HG03045 (cell line): ENCODE measurements at regions not wholly inside any gene's neighbourhood (a gene's known extent, or its start where the extent isn't known, plus 50 kb on each side); places are given as distances from the start of the nearest gene placed in this dataset.
"Not testable (repeated sequence)": the region's sequence is repeated elsewhere in the genome, so short reads cannot be mapped to it uniquely, and the experiment has no call there.

ENCODE experiments used
- ATAC-seq: cut with Tn5 transposase; IDR thresholded peaks from one replicate; pipeline ENCODE4 v1.9.1; 2021; ENCODE audit warnings: mild to moderate bottlenecking, moderate library complexity; ENCODE audit not compliant: unreplicated experiment

DNA sequence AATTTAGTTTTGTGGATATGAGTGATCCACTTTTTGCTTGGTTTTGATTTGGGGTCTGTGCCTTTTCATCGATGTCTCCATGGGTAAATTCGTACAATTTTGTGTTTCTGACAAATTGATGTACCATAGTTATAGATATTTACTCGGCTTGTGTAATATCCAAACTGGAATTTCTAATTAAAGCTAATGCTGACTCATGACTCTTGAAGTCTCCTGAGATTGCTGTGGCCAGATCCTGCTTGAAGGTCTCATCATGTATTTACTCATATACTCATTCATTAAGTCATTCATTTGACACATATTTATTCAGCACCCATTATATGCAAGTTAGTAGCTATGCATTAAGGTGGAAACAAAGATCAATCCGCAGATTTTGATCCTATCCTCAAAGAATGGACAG is 423.2 kb downstream of the RWDD3 start:
- ATAC-seq: no peak

DNA sequence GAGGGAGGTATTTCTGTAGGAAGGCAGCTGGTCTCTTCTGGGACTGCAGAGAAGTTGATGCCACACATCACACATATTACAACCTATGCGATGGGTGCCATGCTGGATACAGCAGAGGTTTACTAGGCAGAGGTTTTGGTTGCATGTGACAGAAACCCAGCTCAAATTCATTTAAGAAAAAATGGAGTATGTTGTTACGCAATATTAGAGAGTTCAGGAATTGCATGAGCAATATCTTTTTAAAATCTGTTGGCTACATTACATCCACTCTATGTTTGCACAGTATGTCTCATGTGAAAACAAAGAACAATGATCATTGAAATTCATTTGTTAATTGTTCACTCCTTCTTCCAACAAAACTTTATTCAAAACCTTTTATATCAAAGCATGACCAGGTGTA is 425.2 kb downstream of the RWDD3 start:
- no peak for ATAC-seq

DNA sequence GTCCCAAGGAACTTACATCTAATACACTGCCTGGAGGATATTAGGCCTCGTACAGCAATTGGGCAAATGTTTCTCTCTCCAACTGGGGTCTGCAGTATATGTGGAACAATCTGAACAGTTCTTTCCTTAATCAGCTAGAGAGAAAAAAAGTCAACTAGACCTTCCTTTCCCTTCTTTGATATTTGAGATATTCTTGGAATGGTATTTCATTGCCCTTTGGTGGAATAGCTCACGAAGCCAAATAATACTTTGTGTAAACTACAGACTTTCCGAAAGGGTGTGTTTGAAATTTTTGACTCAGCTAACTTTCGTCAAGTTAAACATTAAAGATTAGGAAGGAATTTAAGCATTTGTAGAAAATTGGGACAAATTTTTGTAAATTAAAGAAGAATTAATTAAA is 425.6 kb downstream of the RWDD3 start:
- no peak for ATAC-seq

GRCh38 chr1:95660736-95661135 is 426.7 kb downstream of the RWDD3 start:
- ATAC-seq: no peak

- not testable (repeated sequence) for ATAC-seq
These were observed 429.5 kb downstream of the RWDD3 start for GRCh38 chr1:95663530-95663929.

DNA sequence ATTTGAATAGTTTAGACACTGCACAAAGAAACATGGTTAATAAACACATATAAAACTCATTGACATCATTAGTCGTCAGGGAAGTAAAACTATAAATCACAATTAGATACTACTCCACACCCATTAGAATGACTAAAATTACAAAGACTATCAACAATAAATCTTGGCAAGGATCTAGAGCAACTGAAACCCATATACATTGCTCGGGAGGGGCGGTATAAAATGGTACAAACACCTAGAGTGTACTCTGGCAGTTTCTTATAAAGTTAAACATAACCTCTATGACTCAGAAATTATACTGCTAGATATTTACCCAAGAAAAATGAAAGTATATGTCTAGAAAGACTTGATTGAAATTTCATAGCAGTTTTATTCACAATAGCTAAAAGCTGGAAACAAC is 434.2 kb downstream of the RWDD3 start:
- ATAC-seq: no peak

GRCh38 chr1:95669638-95670037 is 435.6 kb downstream of the RWDD3 start:
- not testable (repeated sequence) for ATAC-seq

DNA sequence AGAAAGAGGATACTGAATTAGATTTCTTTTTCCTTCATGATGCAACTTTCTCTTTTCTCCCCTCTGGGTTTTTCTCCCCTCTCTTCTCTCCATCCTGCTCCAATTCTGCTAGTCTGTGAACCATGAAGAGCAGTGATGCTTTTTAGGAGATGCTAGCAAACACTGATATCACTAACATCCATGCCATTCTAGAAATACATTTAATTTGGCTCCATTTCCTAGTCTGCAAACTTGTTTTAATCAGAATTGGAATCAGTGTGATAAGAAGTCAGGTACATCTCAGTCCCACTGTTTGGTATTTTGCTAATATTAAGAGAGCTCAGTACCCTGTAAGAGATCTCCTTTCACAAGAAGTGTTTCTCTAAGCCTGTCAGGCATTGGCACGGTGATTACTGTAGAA is 437.1 kb downstream of the RWDD3 start:
- ATAC-seq: no peak

DNA sequence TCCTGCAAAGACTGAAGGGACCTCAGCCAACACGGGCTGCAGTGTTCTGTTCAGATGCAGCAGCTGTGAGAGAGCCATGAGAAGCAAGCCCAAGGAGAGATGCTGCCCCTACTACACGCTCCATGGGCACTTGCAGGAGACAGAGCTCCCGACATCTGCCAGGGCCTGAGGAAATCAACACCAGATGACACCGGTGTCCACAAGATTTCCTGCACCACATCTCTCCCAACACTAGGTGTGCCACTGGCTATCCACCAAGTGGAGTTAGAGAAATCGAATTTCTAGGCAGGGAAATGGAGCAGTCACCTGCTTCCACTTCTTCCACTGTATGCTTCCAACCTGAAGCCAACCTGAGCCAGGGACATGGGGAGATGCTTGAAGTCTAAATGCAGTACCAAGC is 445.3 kb downstream of the RWDD3 start:
- no peak for ATAC-seq

- no peak for ATAC-seq
These were observed 451.1 kb downstream of the RWDD3 start for GRCh38 chr1:95685081-95685480.

GRCh38 chr1:95686217-95686616 is 452.2 kb downstream of the RWDD3 start:
- no peak for ATAC-seq

DNA sequence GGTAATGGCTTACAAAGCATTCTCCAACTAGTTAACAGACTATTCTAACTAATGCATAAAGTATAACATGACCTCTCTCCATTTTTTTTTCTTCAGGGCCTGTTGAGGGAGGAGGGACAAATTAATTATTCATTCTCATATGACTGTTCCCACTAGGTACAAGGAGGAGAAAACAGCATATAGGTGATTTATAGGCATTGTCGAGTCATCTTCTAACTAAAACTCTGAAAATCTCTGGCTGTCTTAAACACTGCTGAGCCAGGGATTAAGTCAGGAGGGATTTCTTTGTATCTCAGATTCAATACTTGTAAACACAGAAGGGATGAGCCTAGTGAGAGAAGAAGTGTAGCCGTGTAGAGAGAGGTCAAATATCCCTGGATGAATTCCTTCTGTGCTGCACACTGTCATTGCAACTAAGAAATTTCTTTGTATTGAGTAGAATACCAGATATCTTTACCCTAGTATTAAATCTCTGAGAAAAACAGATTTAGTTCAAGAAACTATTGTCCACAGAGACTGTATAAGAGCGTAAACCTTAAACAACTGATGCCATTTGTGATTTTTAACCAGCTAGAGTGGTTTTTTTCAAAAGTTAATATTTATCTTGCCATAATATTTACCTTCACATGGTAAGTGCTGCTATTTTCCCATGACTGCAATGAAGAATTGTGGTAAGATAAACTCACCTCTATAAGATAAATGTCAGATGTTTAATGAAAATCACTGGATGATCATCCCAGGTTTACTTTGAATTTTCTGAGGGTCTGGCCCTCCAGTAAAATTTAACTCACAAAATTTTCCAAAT is 465.3 kb downstream of the RWDD3 start:
- no peak for ATAC-seq

- no peak for ATAC-seq
These were observed 467.6 kb downstream of the RWDD3 start for GRCh38 chr1:95701450-95702173.

- no peak for ATAC-seq
These were observed 469.0 kb downstream of the RWDD3 start for GRCh38 chr1:95703046-95703445.

GRCh38 chr1:95716097-95716496 is 482.1 kb downstream of the RWDD3 start:
- ATAC-seq: no peak

- ATAC-seq: no peak
These were observed 482.5 kb downstream of the RWDD3 start for GRCh38 chr1:95716550-95716949.

DNA sequence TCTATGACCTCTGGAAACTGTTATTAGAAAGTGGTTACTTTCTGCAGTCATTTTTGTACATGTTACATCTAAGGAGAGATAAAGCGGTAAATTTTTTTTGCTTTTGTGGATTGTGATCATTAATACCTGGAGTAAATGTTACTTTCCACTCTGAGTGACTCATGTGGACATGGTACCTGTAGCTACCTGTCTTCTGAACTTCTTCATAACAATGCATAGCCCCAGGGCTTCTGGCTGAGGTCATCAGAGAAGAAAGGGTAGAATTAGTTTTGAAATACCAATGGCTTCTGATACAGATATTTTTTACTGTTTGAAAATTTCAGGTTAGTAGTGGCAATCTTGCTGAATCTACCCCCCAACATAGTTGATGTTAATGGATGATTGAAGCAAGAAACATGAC is 489.3 kb downstream of the RWDD3 start:
- no peak for ATAC-seq

GRCh38 chr1:95728841-95729240 is 494.8 kb downstream of the RWDD3 start:
- no peak for ATAC-seq

GRCh38 chr1:95730986-95731385 is 497.0 kb downstream of the RWDD3 start:
- no peak for ATAC-seq

DNA sequence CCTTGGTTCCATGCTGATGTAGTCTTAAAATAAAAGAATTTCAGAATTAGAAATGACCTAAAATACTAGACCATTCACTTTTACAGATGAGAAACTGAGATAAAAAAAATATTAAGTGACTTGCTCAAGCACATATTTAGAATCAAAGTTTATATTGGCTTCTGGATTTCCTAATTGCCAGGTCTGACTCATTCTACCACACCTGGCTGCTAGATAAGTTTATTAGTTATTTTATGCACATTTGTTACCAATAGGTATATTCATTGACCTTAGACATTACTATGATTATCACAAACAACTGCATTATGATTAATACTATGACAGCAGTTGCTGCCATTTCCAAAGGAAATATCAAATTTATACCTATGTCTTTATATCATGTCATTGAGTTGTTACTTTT is 497.5 kb downstream of the RWDD3 start:
- ATAC-seq: no peak

GRCh38 chr1:95733031-95733430 is 499.0 kb downstream of the RWDD3 start:
- ATAC-seq: no peak

DNA sequence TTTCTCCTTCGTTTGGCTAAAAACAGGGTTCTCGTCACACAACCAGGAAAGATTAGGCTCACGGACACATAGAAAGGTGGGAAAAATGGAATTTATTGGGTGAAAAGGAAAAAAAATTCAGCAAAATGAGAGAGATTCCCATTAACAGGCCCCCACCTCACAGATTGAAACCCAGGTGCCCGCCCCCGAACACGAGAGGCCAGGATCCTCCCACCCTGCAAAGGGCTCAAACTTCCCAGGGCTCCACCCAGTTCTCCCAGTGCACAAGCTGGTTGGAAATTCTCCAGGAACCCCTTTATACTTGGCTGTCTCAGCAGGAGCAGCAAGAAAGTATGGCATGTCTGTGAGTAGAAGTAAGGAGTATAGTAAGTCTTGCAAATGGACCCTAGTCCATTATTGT is 499.7 kb downstream of the RWDD3 start:
- ATAC-seq: no peak
